ENCODE measurements at regions not wholly inside any gene's neighbourhood (a gene's known extent, or its start where the extent isn't known, plus 50 kb on each side); places are given as distances from the start of the nearest gene placed in this dataset.
"Not testable (repeated sequence)": the region's sequence is repeated elsewhere in the genome, so short reads cannot be mapped to it uniquely, and the experiment has no call there.

GRCh38 chr2:122300758-122301157 lies 545.3 kb downstream of the TSN start:
- DNase-seq, result no peak

- no peak for DNase-seq
Observed at GRCh38 chr2:122307763-122308162, 552.3 kb downstream of the TSN start.

- no peak for DNase-seq
Observed at GRCh38 chr2:122315306-122315705, 559.9 kb downstream of the TSN start.

GRCh38 chr2:122319539-122320132 lies 564.2 kb downstream of the TSN start:
- no peak for DNase-seq

GRCh38 chr2:122322815-122323214 lies 567.4 kb downstream of the TSN start:
- DNase-seq, result no peak

GRCh38 chr2:122323927-122324326 lies 568.5 kb downstream of the TSN start:
- no peak for DNase-seq

- no peak for DNase-seq
Observed at GRCh38 chr2:122326471-122326870, 571.0 kb downstream of the TSN start.

- no peak for DNase-seq
Observed at GRCh38 chr2:122328816-122329215, 573.4 kb downstream of the TSN start.

- DNase-seq, result no peak
Observed at GRCh38 chr2:122329278-122329677, 573.8 kb downstream of the TSN start.

- DNase-seq, result no peak
Observed at GRCh38 chr2:122333932-122334331, 578.5 kb downstream of the TSN start.

GRCh38 chr2:122338000-122338399 lies 582.5 kb downstream of the TSN start:
- DNase-seq, result no peak

- DNase-seq, result no peak
Observed at GRCh38 chr2:122340246-122340645, 584.8 kb downstream of the TSN start.

- DNase-seq, result no peak
Observed at GRCh38 chr2:122341007-122341406, 585.6 kb downstream of the TSN start.

- DNase-seq, result not testable (repeated sequence)
Observed at GRCh38 chr2:122352151-122352550, 596.7 kb downstream of the TSN start.

GRCh38 chr2:122357998-122358397 lies 602.5 kb downstream of the TSN start:
- no peak for DNase-seq

- DNase-seq, result no peak
Observed at GRCh38 chr2:122358729-122359128, 603.3 kb downstream of the TSN start.

GRCh38 chr2:122363885-122364284 lies 608.4 kb downstream of the TSN start:
- DNase-seq, result no peak

- no peak for DNase-seq
Observed at GRCh38 chr2:122366427-122366826, 611.0 kb downstream of the TSN start.

GRCh38 chr2:122366969-122367645 lies 611.7 kb downstream of the TSN start:
- no peak for DNase-seq

GRCh38 chr2:122367646-122368010 lies 612.2 kb downstream of the TSN start:
- no peak for DNase-seq

GRCh38 chr2:122368576-122369243 lies 613.3 kb downstream of the TSN start:
- DNase-seq, result no peak

GRCh38 chr2:122378521-122378920 lies 623.1 kb downstream of the TSN start:
- DNase-seq, result no peak

GRCh38 chr2:122384768-122385333 lies 629.4 kb downstream of the TSN start:
- DNase-seq, result no peak
